ENCODE measurements at regions not wholly inside any gene's neighbourhood (a gene's known extent, or its start where the extent isn't known, plus 50 kb on each side); places are given as distances from the start of the nearest gene placed in this dataset.

DNA sequence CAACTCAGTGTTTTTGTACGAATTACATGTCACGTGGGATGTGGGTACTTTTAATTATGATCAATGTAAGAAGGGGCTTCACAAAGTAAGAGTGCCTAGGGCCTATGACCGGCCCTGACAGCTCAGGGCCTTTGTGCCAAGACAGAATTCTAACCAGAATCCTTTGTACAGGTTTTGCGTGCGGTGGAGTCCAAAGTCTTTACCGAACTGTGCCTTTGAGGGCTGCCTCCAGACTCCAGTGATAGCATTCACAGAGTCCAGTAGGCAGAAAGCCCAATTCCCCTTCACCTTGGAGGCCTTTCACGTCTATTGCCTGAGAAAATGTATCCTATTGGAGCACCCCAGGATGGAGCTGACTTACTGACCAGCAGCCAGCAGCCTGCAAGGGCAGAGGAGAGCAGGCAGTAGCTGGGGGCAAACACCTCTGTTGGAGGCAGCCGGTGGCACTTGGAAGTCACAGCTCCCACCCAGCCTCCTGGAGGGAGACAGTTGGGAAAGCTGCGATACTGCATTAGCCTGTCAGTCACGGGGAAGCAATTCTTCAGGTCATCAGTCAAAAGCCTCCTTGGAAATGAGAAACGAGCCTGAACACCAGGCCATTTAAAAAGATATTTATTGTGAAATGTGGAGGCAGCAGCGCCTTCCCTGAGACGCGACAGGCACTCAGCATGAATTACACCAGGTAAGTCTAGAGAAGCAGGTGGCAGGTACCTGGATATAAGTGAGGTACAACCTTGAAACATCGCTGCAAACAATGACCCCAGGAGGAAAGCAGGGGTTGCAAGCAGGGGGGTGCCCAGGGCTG, 98.1 kb upstream of the CDYL2 start:
- no peak for TF ChIP-seq TCF7L2 (IDR thresholded peaks at IDR 0.05; ENCODE audit: borderline replicate concordance, extremely low read depth, insufficient read depth, insufficient read length)
- no peak for TF ChIP-seq POLR2A (IDR thresholded peaks at IDR 0.05; ENCODE audit: borderline replicate concordance, extremely low read depth, insufficient read depth, insufficient read length)
- TF ChIP-seq CEBPB (IDR thresholded peaks at IDR 0.05; ENCODE audit: low read depth) = no peak
- TF ChIP-seq FOSL1 (IDR thresholded peaks at IDR 0.05; ENCODE audit: low read depth) = no peak
- TF ChIP-seq, protein P1, sequence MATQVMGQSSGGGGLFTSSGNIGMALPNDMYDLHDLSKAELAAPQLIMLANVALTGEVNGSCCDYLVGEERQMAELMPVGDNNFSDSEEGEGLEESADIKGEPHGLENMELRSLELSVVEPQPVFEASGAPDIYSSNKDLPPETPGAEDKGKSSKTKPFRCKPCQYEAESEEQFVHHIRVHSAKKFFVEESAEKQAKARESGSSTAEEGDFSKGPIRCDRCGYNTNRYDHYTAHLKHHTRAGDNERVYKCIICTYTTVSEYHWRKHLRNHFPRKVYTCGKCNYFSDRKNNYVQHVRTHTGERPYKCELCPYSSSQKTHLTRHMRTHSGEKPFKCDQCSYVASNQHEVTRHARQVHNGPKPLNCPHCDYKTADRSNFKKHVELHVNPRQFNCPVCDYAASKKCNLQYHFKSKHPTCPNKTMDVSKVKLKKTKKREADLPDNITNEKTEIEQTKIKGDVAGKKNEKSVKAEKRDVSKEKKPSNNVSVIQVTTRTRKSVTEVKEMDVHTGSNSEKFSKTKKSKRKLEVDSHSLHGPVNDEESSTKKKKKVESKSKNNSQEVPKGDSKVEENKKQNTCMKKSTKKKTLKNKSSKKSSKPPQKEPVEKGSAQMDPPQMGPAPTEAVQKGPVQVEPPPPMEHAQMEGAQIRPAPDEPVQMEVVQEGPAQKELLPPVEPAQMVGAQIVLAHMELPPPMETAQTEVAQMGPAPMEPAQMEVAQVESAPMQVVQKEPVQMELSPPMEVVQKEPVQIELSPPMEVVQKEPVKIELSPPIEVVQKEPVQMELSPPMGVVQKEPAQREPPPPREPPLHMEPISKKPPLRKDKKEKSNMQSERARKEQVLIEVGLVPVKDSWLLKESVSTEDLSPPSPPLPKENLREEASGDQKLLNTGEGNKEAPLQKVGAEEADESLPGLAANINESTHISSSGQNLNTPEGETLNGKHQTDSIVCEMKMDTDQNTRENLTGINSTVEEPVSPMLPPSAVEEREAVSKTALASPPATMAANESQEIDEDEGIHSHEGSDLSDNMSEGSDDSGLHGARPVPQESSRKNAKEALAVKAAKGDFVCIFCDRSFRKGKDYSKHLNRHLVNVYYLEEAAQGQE (IDR thresholded peaks at IDR 0.05; ENCODE audit: low read depth) = no peak
- TF ChIP-seq EGR1 (IDR thresholded peaks at IDR 0.05; ENCODE audit: low read depth) = no peak
- TF ChIP-seq POLR2AphosphoS5 (IDR thresholded peaks at IDR 0.05; ENCODE audit: low read depth, low read length) = no peak
- no peak for TF ChIP-seq SP1 (IDR thresholded peaks at IDR 0.05; ENCODE audit: low read depth)
- TF ChIP-seq, protein P2, sequence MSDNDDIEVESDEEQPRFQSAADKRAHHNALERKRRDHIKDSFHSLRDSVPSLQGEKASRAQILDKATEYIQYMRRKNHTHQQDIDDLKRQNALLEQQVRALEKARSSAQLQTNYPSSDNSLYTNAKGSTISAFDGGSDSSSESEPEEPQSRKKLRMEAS (IDR thresholded peaks at IDR 0.05) = no peak
- TF ChIP-seq SIN3A (IDR thresholded peaks at IDR 0.05; ENCODE audit: low read depth) = no peak
- no peak for TF ChIP-seq SRF (IDR thresholded peaks at IDR 0.05; ENCODE audit: low read depth)
- TF ChIP-seq, protein P3, sequence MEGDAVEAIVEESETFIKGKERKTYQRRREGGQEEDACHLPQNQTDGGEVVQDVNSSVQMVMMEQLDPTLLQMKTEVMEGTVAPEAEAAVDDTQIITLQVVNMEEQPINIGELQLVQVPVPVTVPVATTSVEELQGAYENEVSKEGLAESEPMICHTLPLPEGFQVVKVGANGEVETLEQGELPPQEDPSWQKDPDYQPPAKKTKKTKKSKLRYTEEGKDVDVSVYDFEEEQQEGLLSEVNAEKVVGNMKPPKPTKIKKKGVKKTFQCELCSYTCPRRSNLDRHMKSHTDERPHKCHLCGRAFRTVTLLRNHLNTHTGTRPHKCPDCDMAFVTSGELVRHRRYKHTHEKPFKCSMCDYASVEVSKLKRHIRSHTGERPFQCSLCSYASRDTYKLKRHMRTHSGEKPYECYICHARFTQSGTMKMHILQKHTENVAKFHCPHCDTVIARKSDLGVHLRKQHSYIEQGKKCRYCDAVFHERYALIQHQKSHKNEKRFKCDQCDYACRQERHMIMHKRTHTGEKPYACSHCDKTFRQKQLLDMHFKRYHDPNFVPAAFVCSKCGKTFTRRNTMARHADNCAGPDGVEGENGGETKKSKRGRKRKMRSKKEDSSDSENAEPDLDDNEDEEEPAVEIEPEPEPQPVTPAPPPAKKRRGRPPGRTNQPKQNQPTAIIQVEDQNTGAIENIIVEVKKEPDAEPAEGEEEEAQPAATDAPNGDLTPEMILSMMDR (IDR thresholded peaks at IDR 0.05 in 2 of 3, conservative IDR thresholded peaks at IDR 0.05 in 1 of 3; ENCODE audit: borderline replicate concordance in 1 of 3, insufficient read depth in 1 of 3, low read depth in 2 of 3, low read length in 2 of 3) = no peak
- TF ChIP-seq ZFX (IDR thresholded peaks at IDR 0.05) = no peak
- TF ChIP-seq ZNF274 (IDR thresholded peaks at IDR 0.05; ENCODE audit: low read depth, low read length) = no peak
- TF ChIP-seq YY1 (IDR thresholded peaks at IDR 0.05; ENCODE audit: extremely low read depth, insufficient replicate concordance, low read depth, low read length) = no peak
- no peak for TF ChIP-seq JUND (IDR thresholded peaks at IDR 0.05)
- no peak for TF ChIP-seq RAD21 (IDR thresholded peaks at IDR 0.05; ENCODE audit: low read depth)
- TF ChIP-seq EZH2phosphoT487 (IDR thresholded peaks at IDR 0.05; ENCODE audit: borderline replicate concordance) = no peak
- no peak for TF ChIP-seq ELF1 (IDR thresholded peaks at IDR 0.05; ENCODE audit: borderline replicate concordance, low read depth)
- intact Hi-C loops (cut with micrococcal nuclease) = no loop called here
- H3K4me2 ChIP-seq (ENCODE audit: low read length) = no peak overlapping the region
- H3K27ac ChIP-seq (ENCODE audit: low read depth, low read length) = no peak overlapping the region
- CTCF ChIA-PET = no interaction called here
- RAD21 ChIA-PET (ENCODE audit: low non-redundant PET in 1 of 2, low total read pairs in 2 of 2, uncharacterized antibody in 2 of 2, unreplicated experiment in 2 of 2) = no interaction called here
- no peaks in the 10 kb centered on the region for H3K79me2 ChIP-seq (ENCODE audit: insufficient read depth, low read length)
- no peak overlapping the region for H2AFZ ChIP-seq (ENCODE audit: low read depth, low read length, poor library complexity, severe bottlenecking)
- H3K36me3 ChIP-seq (ENCODE audit: control insufficient read depth in 1 of 2, insufficient read depth in 2 of 2, low read length in 2 of 2) = no peaks in the 10 kb centered on the region
- H3K9ac ChIP-seq (ENCODE audit: low read length) = no peak overlapping the region
- H3K4me1 ChIP-seq (ENCODE audit: control insufficient read depth in 1 of 2, insufficient read depth in 2 of 2, low read length in 2 of 2) = peaks cover 0 to 3% of the 10 kb centered on the region in 2 experiments; a peak in 1 of 4 replicates
- no peaks in the 10 kb centered on the region for H3K9me2 ChIP-seq (ENCODE audit: insufficient read depth)
- no peak for ATAC-seq
- POLR2A ChIA-PET = no interaction called here
- H4K20me1 ChIP-seq (ENCODE audit: insufficient read depth) = no peaks in the 10 kb centered on the region
- no peak overlapping the region for H3K4me3 ChIP-seq (replicated peaks in 1 of 2; ENCODE audit: low read depth in 1 of 2, low read length in 2 of 2)
- H3K27me3 ChIP-seq (ENCODE audit: insufficient read depth, low read length) = peaks cover under 1% of the 10 kb centered on the region; the same call in 1 of the 2 replicates
- H3K9me3 ChIP-seq (ENCODE audit: control insufficient read depth in 1 of 2, insufficient read depth in 1 of 2, low read depth in 1 of 2, low read length in 2 of 2) = no peaks in the 10 kb centered on the region
- DNase-seq (ENCODE audit: low read depth, low spot score) = no peak
- no TSS peak for BruUV-seq (replicated peaks)

Measured in HCT116 (cell line).